Esophagus muscularis mucosa (tissue), 4 donors: ENCODE measurements at regions not wholly inside any gene's neighbourhood (a gene's known extent, or its start where the extent isn't known, plus 50 kb on each side); places are given as distances from the start of the nearest gene placed in this dataset.

ENCODE experiments used
- CTCF ChIP-seq, 3 experiments: fragments of 200-600 bp in 2 of 3; fragments of 450-650 bp in 1 of 3; sonication (generic) in 2 of 3; IDR thresholded peaks; one replicate each; pipeline ENCODE4 v1.5.1; 2017 to 2019; ENCODE audit warnings: antibody characterized with exemption in 3 of 3, mild to moderate bottlenecking in 2 of 3, moderate library complexity in 1 of 3
- EP300 ChIP-seq: sonication (generic); formaldehyde crosslinking; IDR thresholded peaks from one replicate; pipeline ENCODE4 v1.6.1; 2017; ENCODE audit warnings: antibody characterized with exemption
- POLR2A ChIP-seq: fragments of 450-650 bp; IDR thresholded peaks from one replicate; pipeline ENCODE4 v1.6.1; 2017; ENCODE audit warnings: antibody characterized with exemption, moderate library complexity, mild to moderate bottlenecking, low read depth
- POLR2AphosphoS5 ChIP-seq, 2 donors: sonication (generic); formaldehyde crosslinking; IDR thresholded peaks; one replicate each; pipeline ENCODE4 v1.6.1; 2017; ENCODE audit warnings: antibody characterized with exemption in 2 of 2

- TF ChIP-seq CTCF (IDR thresholded peaks at IDR 0.05), result no peak
- TF ChIP-seq POLR2A, result no peak
- no peak for TF ChIP-seq EP300
- TF ChIP-seq POLR2AphosphoS5 (IDR thresholded peaks at IDR 0.05), result no peak
Measured at GRCh38 chr6:105869835-105870440, 216.2 kb upstream of the PRDM1 start.
